Endodermal cell (in vitro differentiated cells): ENCODE measurements at regions not wholly inside any gene's neighbourhood (a gene's known extent, or its start where the extent isn't known, plus 50 kb on each side); places are given as distances from the start of the nearest gene placed in this dataset.

Experiments used
- DNase-seq: peaks from one replicate; pipeline ENCODE4 v3.0.0-alpha.2; 2017
- H3K27ac ChIP-seq: 2 replicates; pipeline ENCODE4 v1.5.1; 2013; ENCODE audit warnings: mild to moderate bottlenecking, low read depth, low read length, moderate library complexity
- H3K27me3 ChIP-seq: 2 replicates; pipeline ENCODE4 v1.6.1; 2013; ENCODE audit warnings: mild to moderate bottlenecking, low read length, moderate library complexity; ENCODE audit not compliant: insufficient read depth, control insufficient read depth, poor library complexity, severe bottlenecking
- H3K36me3 ChIP-seq: 2 replicates; pipeline ENCODE4 v1.7.0; 2013; ENCODE audit warnings: mild to moderate bottlenecking, low read length, moderate library complexity; ENCODE audit not compliant: control insufficient read depth, insufficient read depth
- H3K4me1 ChIP-seq: one replicate; pipeline ENCODE4 v1.7.0; 2013; ENCODE audit warnings: low read length; ENCODE audit not compliant: control insufficient read depth, insufficient read depth
- H3K4me3 ChIP-seq: 2 replicates; pipeline ENCODE4 v1.5.1; 2013; ENCODE audit warnings: mild to moderate bottlenecking, low read length, moderate library complexity
- H3K9ac ChIP-seq: 2 replicates; pipeline ENCODE4 v1.6.1; 2013; ENCODE audit warnings: mild to moderate bottlenecking, low read length, moderate library complexity; ENCODE audit not compliant: poor library complexity, severe bottlenecking; ENCODE audit errors: extremely low read depth
- H3K9me3 ChIP-seq: 2 replicates; pipeline ENCODE4 v1.6.1; 2013; ENCODE audit warnings: mild to moderate bottlenecking, low read length, moderate library complexity; ENCODE audit not compliant: control insufficient read depth
- H3K27ac Mint-ChIP-seq: 2 replicates; pipeline ENCODE4 v1.8.0; 2020; ENCODE audit warnings: mixed read lengths
- H3K27me3 Mint-ChIP-seq: 2 replicates; pipeline ENCODE4 v1.8.0; 2021; ENCODE audit warnings: mild to moderate bottlenecking, mixed read lengths; ENCODE audit not compliant: insufficient read depth
- H3K36me3 Mint-ChIP-seq: 2 replicates; pipeline ENCODE4 v1.8.0; 2020; ENCODE audit warnings: low read depth, mixed read lengths
- H3K4me1 Mint-ChIP-seq: 2 replicates; pipeline ENCODE4 v1.8.0; 2020; ENCODE audit warnings: mixed read lengths
- H3K4me3 Mint-ChIP-seq: 2 replicates; pipeline ENCODE4 v1.8.0; 2020; ENCODE audit warnings: mild to moderate bottlenecking, moderate library complexity, mixed read lengths
- H3K9me3 Mint-ChIP-seq: 2 replicates; pipeline ENCODE4 v1.8.0; 2020; ENCODE audit warnings: mild to moderate bottlenecking, mixed read lengths
- CTCF ChIP-seq: fragments of 200-600 bp; sonication (generic); conservative IDR thresholded peaks from 2 replicates; pipeline ENCODE4 v1.5.0; 2021; ENCODE audit warnings: antibody characterized with exemption, mild to moderate bottlenecking
- WGBS, 2 experiments: methylation state at CpG; one replicate each; pipeline versions ENCODE4 v1.1.5 to v1.1.7; 2013; ENCODE audit warnings: missing lambda C conversion rate in 2 of 2, mixed read lengths in 1 of 2; ENCODE audit not compliant: insufficient coverage in 1 of 2, insufficient read length in 1 of 2; 5-methylcytosine and 5-hydroxymethylcytosine counted together

- peaks cover 5% of the 10 kb centered on the region for H3K9me3 ChIP-seq
- H3K36me3 ChIP-seq, result no peaks in the 10 kb centered on the region
- no peaks in the 10 kb centered on the region for H3K27me3 ChIP-seq
- peaks cover 12% of the 10 kb centered on the region for H3K9me3 Mint-ChIP-seq
- H3K4me1 Mint-ChIP-seq, result no peaks in the 10 kb centered on the region
- WGBS, 2 experiments, result 95 to 97% methylated on average over 4 to 5 of the region's 5 CpGs
- no peak overlapping the region for H3K4me3 Mint-ChIP-seq
- no peak overlapping the region for H3K27ac Mint-ChIP-seq
- H3K4me1 ChIP-seq, result no peaks in the 10 kb centered on the region
- no peak overlapping the region for H3K4me3 ChIP-seq
- H3K9ac ChIP-seq, result no peak overlapping the region
- no peaks in the 10 kb centered on the region for H3K27me3 Mint-ChIP-seq
- H3K36me3 Mint-ChIP-seq, result peaks cover 2% of the 10 kb centered on the region
- DNase-seq, result no peak
- peak; percentile 42 for TF ChIP-seq CTCF
- H3K27ac ChIP-seq, result no peak overlapping the region
Measured at GRCh38 chr1:187817782-187818181, 989.0 kb downstream of the PLA2G4A start.

DNA sequence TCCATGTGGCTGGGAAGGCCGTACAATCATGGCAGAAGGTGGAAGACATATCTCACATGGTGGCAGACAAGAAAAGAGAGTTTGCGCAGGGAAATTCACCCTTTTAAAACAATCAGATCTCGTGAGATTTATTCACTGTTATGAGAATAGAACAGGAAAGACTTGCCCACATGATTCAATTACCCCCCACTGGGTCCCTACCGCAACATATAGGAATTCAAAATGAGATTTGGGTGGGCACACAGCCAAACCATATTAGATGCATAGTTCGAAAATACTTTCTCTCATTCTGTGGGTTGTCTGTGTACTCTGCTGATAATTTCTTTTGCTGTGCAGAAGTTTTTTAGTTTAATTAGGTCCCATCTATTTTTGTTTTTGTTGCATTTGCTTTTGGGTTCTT is 990.3 kb downstream of the PLA2G4A start:
- Mint-ChIP-seq H3K9me3 (peaks cover 15% of the 10 kb centered on the region), H3K27ac (no peak overlapping the region), H3K4me1 (no peaks in the 10 kb centered on the region), H3K4me3 (no peak overlapping the region), H3K36me3 (peaks cover 2% of the 10 kb centered on the region), H3K27me3 (no peaks in the 10 kb centered on the region)
- no peak for TF ChIP-seq CTCF
- Histone ChIP-seq H3K27ac (no peak overlapping the region), H3K9me3 (peaks cover 7% of the 10 kb centered on the region), H3K27me3 (no peaks in the 10 kb centered on the region), H3K36me3 (no peaks in the 10 kb centered on the region), H3K4me3 (no peak overlapping the region), H3K4me1 (no peaks in the 10 kb centered on the region), H3K9ac (no peak overlapping the region)
- DNase-seq, result no peak
- WGBS, 2 experiments, result 46 to 52% methylated on average over 3 to 5 of the region's 5 CpGs

GRCh38 chr1:187836557-187836956 is 1007.8 kb downstream of the PLA2G4A start:
- Mint-ChIP-seq H3K27ac (no peak overlapping the region), H3K9me3 (peaks cover 15% of the 10 kb centered on the region), H3K36me3 (no peaks in the 10 kb centered on the region), H3K27me3 (no peaks in the 10 kb centered on the region), H3K4me1 (peaks cover 22% of the 10 kb centered on the region), H3K4me3 (no peak overlapping the region)
- no peaks in the 10 kb centered on the region for H3K36me3 ChIP-seq
- H3K4me3 ChIP-seq, result no peak overlapping the region
- no peaks in the 10 kb centered on the region for H3K4me1 ChIP-seq
- H3K27ac ChIP-seq, result no peak overlapping the region
- no peak for TF ChIP-seq CTCF
- H3K27me3 ChIP-seq, result no peaks in the 10 kb centered on the region
- no peak overlapping the region for H3K9ac ChIP-seq
- DNase-seq, result no peak
- peaks cover 5% of the 10 kb centered on the region for H3K9me3 ChIP-seq
- 93 to 94% methylated on average over 3 to 11 of the region's 12 CpGs for WGBS, 2 experiments
